IMR-90 (cell line): ENCODE measurements at regions not wholly inside any gene's neighbourhood (a gene's known extent, or its start where the extent isn't known, plus 50 kb on each side); places are given as distances from the start of the nearest gene placed in this dataset.

Experiments
- ATAC-seq: fragments of 200-7000 bp; cut with Tn5 transposase; 2 replicates; pipeline ENCODE4 v1.9.1; 2020; ENCODE audit warnings: low read depth, mild to moderate bottlenecking, moderate library complexity
- BruUV-seq: library from RNA; stranded (reverse); fragments of 400-500 nt; replicated peaks from 2 replicates; lab custom pipeline; 2021; lab: Mats Ljungman, UMichigan
- CTCF ChIA-PET: fragments of 300-600 bp; formaldehyde crosslinking; extraction: SDS; loops from one replicate; lab custom pipeline; 2021; ENCODE audit warnings: antibody characterized with exemption; lab: Yijun Ruan, JAX
- POLR2A ChIA-PET: fragments of 300-600 bp; sonication (Branson Sonifier 250); formaldehyde crosslinking; loops from one replicate; lab custom pipeline; 2022; ENCODE audit warnings: antibody characterized with exemption; ENCODE audit not compliant: unreplicated experiment; lab: Charles Lee
- DNase-seq: peaks from one replicate; pipeline ENCODE4 v3.0.0; 2013
- H2AFZ ChIP-seq: replicated peaks from 2 replicates; pipeline ENCODE3; 2013; ENCODE audit warnings: low read length, mild to moderate bottlenecking; ENCODE audit not compliant: poor library complexity
- H2AK5ac ChIP-seq: 2 replicates; pipeline ENCODE4 v1.6.1; 2013; ENCODE audit warnings: low read depth, low read length, inconsistent platforms
- H2AK9ac ChIP-seq: replicated peaks from 2 replicates; pipeline ENCODE3; 2013; ENCODE audit warnings: mild to moderate bottlenecking, low read depth, low read length, moderate library complexity; ENCODE audit not compliant: poor library complexity
- H2BK120ac ChIP-seq: 2 replicates; pipeline ENCODE4 v1.6.1; 2013; ENCODE audit warnings: low read depth, low read length, inconsistent platforms
- H2BK15ac ChIP-seq: 3 replicates; pipeline ENCODE4 v1.6.1; 2013; ENCODE audit warnings: low read depth, low read length, inconsistent platforms
- H2BK20ac ChIP-seq: 2 replicates; pipeline ENCODE4 v1.6.1; 2013; ENCODE audit warnings: low read depth, mild to moderate bottlenecking, inconsistent platforms, low read length, moderate library complexity
- H2BK5ac ChIP-seq: 2 replicates; pipeline ENCODE4 v1.6.1; 2013; ENCODE audit warnings: mild to moderate bottlenecking, low read depth, low read length, inconsistent platforms; ENCODE audit not compliant: poor library complexity, severe bottlenecking
- H3K14ac ChIP-seq: replicated peaks from 2 replicates; pipeline ENCODE4 v1.6.1; 2013; ENCODE audit warnings: low read depth, low read length, inconsistent platforms
- H3K18ac ChIP-seq: 2 replicates; pipeline ENCODE4 v1.6.1; 2013; ENCODE audit warnings: low read depth, low read length, control low read depth
- H3K23ac ChIP-seq: 2 replicates; pipeline ENCODE4 v1.6.1; 2013; ENCODE audit warnings: low read depth, low read length, inconsistent platforms
- H3K27ac ChIP-seq: 2 replicates; pipeline ENCODE4 v1.5.1; 2013; ENCODE audit warnings: mild to moderate bottlenecking, control low read depth, low read length; ENCODE audit not compliant: insufficient read depth
- H3K27me3 ChIP-seq: 2 replicates; pipeline ENCODE4 v1.6.1; 2013; ENCODE audit warnings: low read length; ENCODE audit not compliant: control insufficient read depth, insufficient read depth
- H3K36me3 ChIP-seq: 2 replicates; pipeline ENCODE4 v1.6.1; 2013; ENCODE audit warnings: low read length, mixed read lengths; ENCODE audit not compliant: control insufficient read depth, insufficient read depth
- H3K4ac ChIP-seq: 2 replicates; pipeline ENCODE4 v1.6.1; 2013; ENCODE audit warnings: low read depth, low read length, inconsistent platforms
- H3K4me1 ChIP-seq: 2 replicates; pipeline ENCODE4 v1.6.1; 2013; ENCODE audit warnings: low read length, mixed read lengths; ENCODE audit not compliant: control insufficient read depth, insufficient read depth
- H3K4me2 ChIP-seq: 2 replicates; pipeline ENCODE4 v1.6.1; 2013; ENCODE audit warnings: low read depth, mild to moderate bottlenecking, control low read depth, low read length, moderate library complexity
- H3K4me3 ChIP-seq: 2 replicates; pipeline ENCODE4 v1.5.1; 2013; ENCODE audit warnings: low read depth, mild to moderate bottlenecking, control low read depth, low read length, moderate library complexity; ENCODE audit not compliant: insufficient read depth
- H3K56ac ChIP-seq: 2 replicates; pipeline ENCODE4 v1.6.1; 2013; ENCODE audit warnings: low read length, inconsistent platforms; ENCODE audit not compliant: insufficient read depth; ENCODE audit errors: extremely low read depth
- H3K79me1 ChIP-seq, 2 experiments: 2 replicates each; pipeline ENCODE4 v1.6.1; 2013; ENCODE audit warnings: low read length in 2 of 2, inconsistent platforms in 1 of 2, low read depth in 1 of 2
- H3K9ac ChIP-seq: 2 replicates; pipeline ENCODE4 v1.6.1; 2013; ENCODE audit warnings: low read depth, low read length, control low read depth
- H3K9me1 ChIP-seq: 2 replicates; pipeline ENCODE4 v1.6.1; 2013; ENCODE audit warnings: low read length, inconsistent platforms; ENCODE audit not compliant: insufficient read depth
- H3K9me3 ChIP-seq: 2 replicates; pipeline ENCODE4 v1.6.1; 2013; ENCODE audit warnings: low read length; ENCODE audit not compliant: control insufficient read depth, insufficient read depth
- H4K20me1 ChIP-seq: 2 replicates; pipeline ENCODE4 v1.6.1; 2013; ENCODE audit warnings: low read length, inconsistent platforms; ENCODE audit not compliant: insufficient read depth
- H4K5ac ChIP-seq: 2 replicates; pipeline ENCODE4 v1.6.1; 2013; ENCODE audit warnings: mild to moderate bottlenecking, low read depth, low read length, control low read depth
- H4K8ac ChIP-seq, 2 experiments: 2 replicates each; pipeline ENCODE4 v1.6.1; 2013; ENCODE audit warnings: low read depth in 2 of 2, low read length in 2 of 2, control low read depth in 1 of 2, inconsistent platforms in 1 of 2
- H4K91ac ChIP-seq: 2 replicates; pipeline ENCODE4 v1.6.1; 2013; ENCODE audit warnings: low read depth, low read length, inconsistent platforms; ENCODE audit not compliant: insufficient read depth
- BHLHE40 ChIP-seq: fragments of 150-350 bp; IDR thresholded peaks from 2 replicates; pipeline ENCODE4 v1.6.1; 2016; ENCODE audit warnings: mild to moderate bottlenecking, low read depth, low read length
- CHD1 ChIP-seq: IDR thresholded peaks from 2 replicates; pipeline ENCODE4 v1.6.1; 2012; ENCODE audit warnings: low read depth, low read length, improper control_type of control experiment
- FOS ChIP-seq: fragments of 150-350 bp; IDR thresholded peaks from 2 replicates; pipeline ENCODE4 v1.6.1; 2016; ENCODE audit warnings: low read depth, low read length
- MAZ ChIP-seq: IDR thresholded peaks from 2 replicates; pipeline ENCODE4 v1.6.1; 2012; ENCODE audit warnings: low read depth, mild to moderate bottlenecking, low read length, improper control_type of control experiment, moderate library complexity, borderline replicate concordance
- POLR2A ChIP-seq: IDR thresholded peaks from 2 replicates; pipeline ENCODE4 v1.6.1; 2012; ENCODE audit warnings: mild to moderate bottlenecking, low read depth, low read length
- RAD21 ChIP-seq: IDR thresholded peaks from 2 replicates; pipeline ENCODE4 v1.6.1; 2012; ENCODE audit warnings: low read length, improper control_type of control experiment
- RCOR1 ChIP-seq: IDR thresholded peaks from 2 replicates; pipeline ENCODE4 v1.6.1; 2012; ENCODE audit warnings: mild to moderate bottlenecking, low read length, improper control_type of control experiment; ENCODE audit not compliant: insufficient replicate concordance
- SMC3 ChIP-seq: fragments of 150-350 bp; IDR thresholded peaks from 2 replicates; pipeline ENCODE4 v1.6.1; 2016; ENCODE audit warnings: low read depth, mild to moderate bottlenecking, antibody characterized with exemption, low read length, moderate library complexity
- dilution Hi-C: fragments of 300-500 bp; cut with HindIII; formaldehyde crosslinking; loops from one replicate; pipeline ENCODE4 v1.14.3; 2018; ENCODE audit warnings: low sequenced_read_pairs; ENCODE audit not compliant: unreplicated experiment
- in situ Hi-C: fragments of 300-500 bp; cut with MboI; formaldehyde crosslinking; loops from 3 replicates; pipeline ENCODE4 v1.14.3; 2019; ENCODE audit warnings: low sequenced_read_pairs, inconsistent platforms, mixed read lengths
- intact Hi-C: fragments of 100-400 bp; cut with micrococcal nuclease; formaldehyde crosslinking; loops from 2 replicates; pipeline ENCODE4 v1.10.0; 2022

- no peaks in the 10 kb centered on the region for H3K36me3 ChIP-seq
- ATAC-seq: no peak
- H3K9ac ChIP-seq: no peak overlapping the region
- no peak overlapping the region for H3K27ac ChIP-seq
- H2AFZ ChIP-seq: no peak overlapping the region
- H3K56ac ChIP-seq: no peak overlapping the region
- ChIA-PET POLR2A (no interaction called here), CTCF (no interaction called here)
- DNase-seq: no peak
- in situ Hi-C loops (no loop called here), dilution Hi-C loops (no loop called here), intact Hi-C loops (no loop called here)
- TF ChIP-seq RCOR1: no peak
- TF ChIP-seq BHLHE40: no peak
- no peak for TF ChIP-seq MAZ
- TF ChIP-seq CHD1: no peak
- TF ChIP-seq RAD21: no peak
- no peak for TF ChIP-seq SMC3
- TF ChIP-seq POLR2A: no peak
- TF ChIP-seq FOS: no peak
- no TSS peak for BruUV-seq
- peaks cover 1% of the 10 kb centered on the region; the same call in 1 of the 2 replicates for H3K9me3 ChIP-seq
- H3K4ac ChIP-seq: no peak overlapping the region
- H2BK120ac ChIP-seq: no peak overlapping the region
- H2BK5ac ChIP-seq: no peak overlapping the region
- H3K4me3 ChIP-seq: no peak overlapping the region
- no peak overlapping the region for H2BK20ac ChIP-seq
- no peak overlapping the region for H3K18ac ChIP-seq
- H3K9me1 ChIP-seq: no peaks in the 10 kb centered on the region
- no peak overlapping the region for H2BK15ac ChIP-seq
- no peak overlapping the region for H4K8ac ChIP-seq
- H4K20me1 ChIP-seq: no peaks in the 10 kb centered on the region
- H3K4me2 ChIP-seq: no peak overlapping the region
- H3K4me1 ChIP-seq: no peaks in the 10 kb centered on the region
- no peak overlapping the region for H2AK5ac ChIP-seq
- H3K14ac ChIP-seq: no peak overlapping the region
- H2AK9ac ChIP-seq: no peak overlapping the region
- H3K23ac ChIP-seq: no peak overlapping the region
- H3K27me3 ChIP-seq: no peaks in the 10 kb centered on the region
- H3K79me1 ChIP-seq: no peaks in the 10 kb centered on the region
- no peak overlapping the region for H4K91ac ChIP-seq
- no peak overlapping the region for H4K5ac ChIP-seq
These were observed 220.9 kb downstream of the DTHD1 start for GRCh38 chr4:36502350-36502749.
